Esophagus squamous epithelium (tissue), 4 donors: ENCODE measurements at regions not wholly inside any gene's neighbourhood (a gene's known extent, or its start where the extent isn't known, plus 50 kb on each side); places are given as distances from the start of the nearest gene placed in this dataset.

Experiments used
- CTCF ChIP-seq, 6 experiments: fragments of 450-650 bp in 4 of 6; fragments of 200-600 bp in 2 of 6; sonication (generic) in 2 of 6; IDR thresholded peaks; one replicate each; pipeline ENCODE4 v1.5.1; 2016 to 2019; ENCODE audit warnings: antibody characterized with exemption in 6 of 6, mild to moderate bottlenecking in 4 of 6, moderate library complexity in 4 of 6
- POLR2A ChIP-seq, 4 donors: fragments of 450-650 bp; IDR thresholded peaks; one replicate each; pipeline ENCODE4 v1.6.1; 2017; ENCODE audit warnings: antibody characterized with exemption in 4 of 4, mild to moderate bottlenecking in 4 of 4, moderate library complexity in 3 of 4

- TF ChIP-seq CTCF (IDR thresholded peaks at IDR 0.05) (no peak), POLR2A (IDR thresholded peaks at IDR 0.05) (no peak)
These were observed 106.4 kb downstream of the EHF start for GRCh38 chr11:34727228-34727737.
